NCI-H1417 (cell line): ENCODE measurements at regions not wholly inside any gene's neighbourhood (a gene's known extent, or its start where the extent isn't known, plus 50 kb on each side); places are given as distances from the start of the nearest gene placed in this dataset.
"Not testable (repeated sequence)": the region's sequence is repeated elsewhere in the genome, so short reads cannot be mapped to it uniquely, and the experiment has no call there.

Experiments
- DNase-seq, 3 experiments: peaks; one replicate each; lab custom pipeline; 2025; lab: John Stamatoyannopoulos, UW

GRCh38 chr14:27757642-27758041 is 1008.9 kb upstream of the FOXG1 start:
- not testable (repeated sequence) for DNase-seq

GRCh38 chr14:27760367-27760766 is 1006.2 kb upstream of the FOXG1 start:
- not testable (repeated sequence) for DNase-seq

DNA sequence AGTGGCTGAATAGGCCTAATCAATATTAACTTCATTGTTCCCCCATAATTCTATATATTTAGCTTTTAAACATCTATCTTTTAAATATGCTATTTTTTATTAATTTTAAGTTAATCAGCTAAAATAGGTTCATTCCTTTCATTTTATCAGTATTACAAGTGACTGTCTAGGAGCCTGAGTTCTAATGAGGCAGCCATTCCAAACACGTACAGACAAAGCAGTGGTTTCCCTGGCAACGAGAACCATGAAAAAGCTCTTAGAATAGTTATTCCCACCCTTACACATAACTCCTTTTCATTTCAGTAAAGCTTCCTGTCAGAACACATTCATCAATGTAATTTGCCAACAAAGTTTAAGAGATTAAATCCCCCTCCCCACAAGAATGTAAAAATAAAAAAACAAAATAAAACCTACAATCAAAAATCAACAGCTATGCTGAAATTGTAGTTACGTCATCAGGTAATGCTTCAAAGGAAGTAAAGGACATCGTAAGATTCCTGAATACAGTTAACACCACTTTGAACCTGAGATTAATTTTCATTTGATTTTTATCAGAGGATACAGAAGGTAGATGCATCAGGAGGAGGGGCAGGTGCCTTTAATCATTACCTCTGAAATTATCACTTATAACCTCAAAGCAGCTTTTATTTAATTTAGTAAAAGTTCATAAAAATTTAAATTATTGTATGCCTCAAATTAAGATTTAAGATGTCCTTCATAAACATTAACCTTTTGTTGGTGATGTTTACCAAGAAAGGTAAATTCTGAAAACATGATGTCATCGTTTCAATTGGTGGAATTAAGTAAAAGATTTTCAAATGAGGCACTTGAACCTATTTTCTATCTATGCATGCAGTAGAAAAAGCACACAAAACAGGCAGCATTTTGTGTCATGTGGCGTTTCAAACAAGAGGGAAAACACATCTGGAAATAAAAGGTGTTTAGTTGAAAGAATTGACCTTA is 967.2 kb upstream of the FOXG1 start:
- peak in 1 of 3 experiments; percentile 34 for DNase-seq

DNA sequence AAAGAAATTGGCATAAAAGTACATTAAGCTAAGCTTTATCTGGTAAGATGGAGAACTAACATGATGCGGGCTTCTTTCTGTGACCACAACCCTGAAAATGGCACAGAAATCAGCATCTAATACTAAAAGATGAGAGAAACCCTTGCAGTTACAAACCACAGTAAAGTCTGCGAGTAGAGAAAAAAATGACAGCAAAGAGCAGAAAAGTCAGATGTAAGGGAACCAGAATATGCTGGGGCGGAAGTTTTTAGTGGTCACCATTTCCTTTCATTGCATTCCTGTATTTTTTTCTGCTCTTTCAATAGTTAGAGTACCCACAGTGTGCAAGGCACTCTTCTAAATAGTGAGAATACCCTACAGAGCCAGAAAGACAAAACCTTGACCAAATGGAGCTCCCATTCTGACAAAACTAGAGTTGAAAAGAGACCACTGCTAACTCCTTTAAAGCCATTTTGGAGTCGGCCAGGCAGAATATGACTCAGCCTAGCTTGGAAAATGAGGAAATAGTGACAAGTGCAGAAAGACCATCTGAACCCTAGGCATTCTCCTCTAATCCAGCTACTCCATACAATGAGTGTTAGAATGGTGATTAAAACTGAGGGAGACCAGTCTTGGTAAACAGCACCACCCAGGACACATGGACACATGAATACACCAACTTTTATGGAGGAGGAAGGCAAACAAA is 948.7 kb upstream of the FOXG1 start:
- not testable (repeated sequence) for DNase-seq

DNA sequence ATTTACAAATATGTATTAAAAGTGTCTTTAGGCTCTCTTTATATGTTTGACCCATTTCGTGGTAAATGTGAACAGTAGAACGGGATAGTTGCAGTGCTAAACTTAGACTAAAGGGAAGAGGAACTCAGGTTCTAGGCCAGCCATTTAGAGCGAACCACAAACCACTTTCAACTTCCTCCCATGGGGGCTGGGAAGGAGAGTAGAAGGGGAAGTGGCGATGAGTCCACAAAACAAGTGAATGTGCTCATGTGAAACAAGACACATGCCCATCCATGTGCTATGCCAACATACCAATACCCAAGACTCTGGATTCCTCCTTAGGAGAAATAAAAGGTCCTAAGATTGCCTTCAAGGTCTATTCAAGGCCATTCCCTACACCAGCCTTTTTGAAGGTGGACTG is 940.4 kb upstream of the FOXG1 start:
- not testable (repeated sequence) for DNase-seq

GRCh38 chr14:27831978-27832377 is 934.6 kb upstream of the FOXG1 start:
- DNase-seq, result not testable (repeated sequence)

- DNase-seq, result peak in 1 of 3 experiments; percentile 18
Observed at GRCh38 chr14:27833001-27833400, 933.6 kb upstream of the FOXG1 start.

DNA sequence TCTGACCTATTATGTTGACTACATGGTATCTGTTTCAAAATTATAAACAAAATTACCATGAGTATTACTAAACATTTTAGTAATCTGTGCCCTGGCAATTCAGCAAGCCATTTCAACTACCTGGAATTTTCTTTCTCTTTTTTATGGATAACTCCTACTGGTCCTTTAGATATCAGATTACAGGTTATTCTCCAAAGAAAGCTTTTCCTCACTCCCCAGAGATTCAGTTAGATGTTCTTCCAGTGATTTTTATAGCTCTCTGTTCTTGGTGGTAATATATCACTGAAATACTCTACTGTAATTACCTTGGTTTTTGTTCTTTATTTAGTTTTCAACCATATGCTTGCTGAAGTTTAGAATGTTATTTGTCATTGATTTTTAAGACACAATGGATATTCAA is 930.2 kb upstream of the FOXG1 start:
- peak in 2 of 3 experiments; percentile 42 to 57 for DNase-seq

DNA sequence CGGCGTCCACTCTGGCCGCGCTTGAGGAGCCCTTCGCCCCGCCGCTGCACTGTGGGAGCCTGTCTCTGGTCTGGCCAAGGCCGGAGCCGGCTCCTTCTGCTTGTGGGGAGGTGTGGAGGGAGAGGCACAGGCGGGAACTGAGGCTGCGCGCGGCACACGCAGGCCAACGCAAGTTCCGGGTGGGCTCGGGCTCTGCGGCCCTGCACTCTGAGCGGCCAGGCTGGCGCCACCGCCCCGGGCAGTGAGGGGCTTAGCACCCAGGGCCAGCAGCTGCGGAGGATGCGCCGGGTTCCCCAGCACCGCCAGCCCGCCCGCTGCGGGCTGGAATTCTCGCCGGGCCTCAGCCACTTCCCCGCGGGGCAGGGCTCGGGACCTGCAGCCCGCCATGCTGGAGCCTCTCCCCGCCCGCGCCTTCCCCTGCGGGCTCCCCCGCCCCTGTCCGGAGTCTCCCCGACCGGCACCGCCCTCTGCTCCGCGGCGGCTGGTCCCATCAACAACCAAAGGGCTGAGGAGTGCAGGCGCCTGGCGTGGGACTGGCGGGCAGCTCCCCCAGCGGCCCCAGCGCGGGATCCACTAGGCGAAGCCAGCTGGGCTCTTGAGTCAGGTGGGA is 921.2 kb upstream of the FOXG1 start:
- no peak for DNase-seq

GRCh38 chr14:27845902-27846301 is 920.7 kb upstream of the FOXG1 start:
- DNase-seq, result no peak

GRCh38 chr14:27847480-27847879 is 919.1 kb upstream of the FOXG1 start:
- not testable (repeated sequence) for DNase-seq

DNA sequence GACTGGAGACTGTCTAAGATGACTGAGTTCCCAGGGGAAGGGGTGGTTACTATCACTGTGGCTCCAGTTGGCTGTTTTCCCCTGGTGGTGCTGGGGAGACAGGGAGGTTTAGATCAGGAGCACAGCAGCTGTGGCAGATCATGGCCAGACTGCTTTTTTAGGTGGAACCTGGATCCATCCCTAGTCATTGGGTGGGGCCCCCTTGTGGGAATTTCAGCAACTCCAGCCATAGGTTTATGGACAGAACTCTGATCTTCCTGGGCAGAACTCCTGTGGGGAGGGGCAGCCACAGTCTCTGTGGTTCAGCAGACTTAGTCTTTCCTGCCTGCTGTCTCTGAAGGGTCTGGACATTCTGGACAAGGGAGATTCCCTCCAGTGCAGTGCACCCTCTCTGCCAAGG is 917.4 kb upstream of the FOXG1 start:
- DNase-seq, result not testable (repeated sequence)

DNA sequence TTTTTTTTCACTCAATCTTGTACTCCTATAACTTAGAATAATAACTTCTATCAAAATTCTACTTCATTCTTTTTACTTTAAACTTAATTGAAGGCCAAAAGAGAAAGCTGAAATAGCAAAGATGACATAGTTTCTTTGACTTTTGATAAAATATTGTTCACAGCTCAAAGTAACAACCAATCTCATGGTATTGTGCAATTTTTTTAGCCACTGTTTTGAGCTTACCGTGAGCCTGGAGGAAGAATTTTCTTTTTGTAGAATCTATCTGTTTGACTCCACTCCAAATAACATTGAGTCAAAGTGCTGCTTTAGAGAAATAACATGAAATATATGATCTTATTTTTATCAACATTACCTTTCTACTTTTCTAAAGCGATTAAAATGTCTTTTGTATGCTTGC is 903.9 kb upstream of the FOXG1 start:
- no peak for DNase-seq

DNA sequence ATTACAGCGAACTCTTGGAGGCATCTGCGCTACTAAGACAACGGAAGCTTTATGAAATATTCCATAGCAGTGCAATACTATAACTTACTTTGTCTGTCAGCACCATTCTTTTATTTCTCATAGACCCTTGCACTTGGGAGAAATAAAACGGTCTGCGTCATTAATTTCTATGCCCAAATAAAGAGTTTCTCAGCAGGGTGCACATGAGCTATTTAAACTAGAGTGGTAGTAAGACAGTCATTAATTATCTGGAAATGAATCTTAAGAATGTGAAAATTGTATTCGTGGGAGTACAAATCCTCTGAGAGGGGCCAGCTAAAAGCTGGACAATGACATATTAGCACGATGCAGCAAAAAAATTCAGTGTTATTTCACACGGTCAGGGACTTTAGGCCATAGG is 903.4 kb upstream of the FOXG1 start:
- peak in 1 of 3 experiments; percentile 19 for DNase-seq

DNA sequence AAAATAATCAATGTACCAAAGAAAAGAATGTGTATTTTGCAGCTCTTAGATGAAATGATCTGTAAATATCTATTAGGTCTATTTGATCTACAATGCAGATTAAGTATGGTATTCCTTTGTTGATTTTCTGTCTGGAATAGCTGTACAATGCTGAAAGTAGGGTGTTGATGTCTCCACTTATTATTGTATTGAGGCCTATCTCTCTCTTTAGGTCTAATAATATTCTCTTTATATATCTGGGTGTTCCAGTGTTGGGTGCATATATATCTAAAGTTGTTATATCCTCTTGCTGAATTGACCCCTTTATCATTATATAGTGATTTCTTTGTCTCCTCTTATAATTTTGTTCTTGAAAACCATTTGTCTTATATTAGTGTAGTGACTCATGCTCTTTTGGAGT is 885.5 kb upstream of the FOXG1 start:
- DNase-seq, result no peak

- no peak for DNase-seq
Observed at GRCh38 chr14:27881646-27882045, 884.9 kb upstream of the FOXG1 start.

DNA sequence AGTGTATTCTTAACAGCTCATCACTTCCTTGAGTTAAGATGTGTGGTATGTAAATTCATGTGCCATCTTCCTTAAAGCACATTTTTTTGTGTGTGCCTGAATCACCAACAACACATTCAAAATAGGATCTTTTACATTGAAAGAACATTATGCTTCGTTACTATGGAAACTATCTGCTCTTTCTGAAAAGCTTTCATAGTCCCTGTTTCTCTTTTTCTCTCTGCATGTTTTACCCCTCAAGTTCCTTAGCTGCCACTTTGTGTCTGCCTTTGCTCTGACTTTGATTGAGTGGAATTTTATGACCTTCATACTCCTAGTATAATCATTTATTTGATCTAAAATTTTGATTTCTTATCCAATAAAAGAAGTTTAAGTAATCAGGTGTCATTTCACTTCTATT is 880.3 kb upstream of the FOXG1 start:
- DNase-seq, result no peak

GRCh38 chr14:27890259-27890658 is 876.3 kb upstream of the FOXG1 start:
- DNase-seq, result no peak

GRCh38 chr14:27908484-27908883 is 858.1 kb upstream of the FOXG1 start:
- DNase-seq, result not testable (repeated sequence)

GRCh38 chr14:27916326-27916725 is 850.3 kb upstream of the FOXG1 start:
- DNase-seq, result peak in 1 of 3 experiments; percentile 22

- DNase-seq, result no peak
Observed at GRCh38 chr14:27917896-27918295, 848.7 kb upstream of the FOXG1 start.

GRCh38 chr14:27927519-27927918 is 839.1 kb upstream of the FOXG1 start:
- no peak for DNase-seq
